ENCODE measurements at regions not wholly inside any gene's neighbourhood (a gene's known extent, or its start where the extent isn't known, plus 50 kb on each side); places are given as distances from the start of the nearest gene placed in this dataset.

DNA sequence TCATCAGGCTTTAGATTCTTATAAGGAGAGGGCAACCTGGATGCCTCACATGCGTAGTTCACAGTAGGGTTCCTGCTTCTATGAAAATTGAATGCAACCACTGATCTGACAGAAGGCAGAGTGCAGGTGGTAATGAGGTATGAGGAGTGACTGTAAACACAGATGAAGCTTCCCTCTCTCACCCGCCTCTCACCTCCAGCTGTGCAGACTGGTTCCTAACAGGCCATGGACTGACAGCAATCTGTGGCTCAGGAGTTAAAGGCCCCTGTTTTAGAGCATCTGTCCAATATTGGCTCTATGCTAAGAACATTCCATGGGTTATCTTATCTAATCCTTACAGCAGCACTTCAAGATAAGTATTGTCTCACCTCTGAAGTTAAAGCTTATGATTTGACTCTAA, 213.5 kb upstream of the NRP1 start:
- no peak for DNase-seq
- intact Hi-C loops (cut with micrococcal nuclease) = no loop called here
- H3K4me3 ChIP-seq = no peak overlapping the region

GRCh38 chr10:33546031-33546430, 211.6 kb upstream of the NRP1 start:
- H3K9me3 ChIP-seq (replicated peaks) = peaks cover 22% of the 10 kb centered on the region
- TF ChIP-seq, protein P1, sequence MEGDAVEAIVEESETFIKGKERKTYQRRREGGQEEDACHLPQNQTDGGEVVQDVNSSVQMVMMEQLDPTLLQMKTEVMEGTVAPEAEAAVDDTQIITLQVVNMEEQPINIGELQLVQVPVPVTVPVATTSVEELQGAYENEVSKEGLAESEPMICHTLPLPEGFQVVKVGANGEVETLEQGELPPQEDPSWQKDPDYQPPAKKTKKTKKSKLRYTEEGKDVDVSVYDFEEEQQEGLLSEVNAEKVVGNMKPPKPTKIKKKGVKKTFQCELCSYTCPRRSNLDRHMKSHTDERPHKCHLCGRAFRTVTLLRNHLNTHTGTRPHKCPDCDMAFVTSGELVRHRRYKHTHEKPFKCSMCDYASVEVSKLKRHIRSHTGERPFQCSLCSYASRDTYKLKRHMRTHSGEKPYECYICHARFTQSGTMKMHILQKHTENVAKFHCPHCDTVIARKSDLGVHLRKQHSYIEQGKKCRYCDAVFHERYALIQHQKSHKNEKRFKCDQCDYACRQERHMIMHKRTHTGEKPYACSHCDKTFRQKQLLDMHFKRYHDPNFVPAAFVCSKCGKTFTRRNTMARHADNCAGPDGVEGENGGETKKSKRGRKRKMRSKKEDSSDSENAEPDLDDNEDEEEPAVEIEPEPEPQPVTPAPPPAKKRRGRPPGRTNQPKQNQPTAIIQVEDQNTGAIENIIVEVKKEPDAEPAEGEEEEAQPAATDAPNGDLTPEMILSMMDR (IDR thresholded peaks at IDR 0.05; ENCODE audit: borderline replicate concordance) = no peak
- no peak for DNase-seq
- no peaks in the 10 kb centered on the region for H3K36me3 ChIP-seq
- no peaks in the 10 kb centered on the region for H3K4me1 ChIP-seq
- no peak overlapping the region for H3K27ac ChIP-seq (replicated peaks)
- intact Hi-C loops (cut with micrococcal nuclease) = no loop called here
- no peak overlapping the region for H3K4me3 ChIP-seq
- H3K27me3 ChIP-seq (ENCODE audit: low read depth) = no peaks in the 10 kb centered on the region

More for the DNA sequence above, 213.5 kb upstream of the NRP1 start:
- Histone ChIP-seq H3K36me3 (no peaks in the 10 kb centered on the region), H3K4me1 (no peaks in the 10 kb centered on the region), H3K27ac (replicated peaks) (no peak overlapping the region), H3K9me3 (replicated peaks) (peaks cover 15% of the 10 kb centered on the region), H3K27me3 (ENCODE audit: low read depth) (no peaks in the 10 kb centered on the region)
- TF ChIP-seq, protein P1 (IDR thresholded peaks at IDR 0.05; ENCODE audit: borderline replicate concordance) = no peak

DNA sequence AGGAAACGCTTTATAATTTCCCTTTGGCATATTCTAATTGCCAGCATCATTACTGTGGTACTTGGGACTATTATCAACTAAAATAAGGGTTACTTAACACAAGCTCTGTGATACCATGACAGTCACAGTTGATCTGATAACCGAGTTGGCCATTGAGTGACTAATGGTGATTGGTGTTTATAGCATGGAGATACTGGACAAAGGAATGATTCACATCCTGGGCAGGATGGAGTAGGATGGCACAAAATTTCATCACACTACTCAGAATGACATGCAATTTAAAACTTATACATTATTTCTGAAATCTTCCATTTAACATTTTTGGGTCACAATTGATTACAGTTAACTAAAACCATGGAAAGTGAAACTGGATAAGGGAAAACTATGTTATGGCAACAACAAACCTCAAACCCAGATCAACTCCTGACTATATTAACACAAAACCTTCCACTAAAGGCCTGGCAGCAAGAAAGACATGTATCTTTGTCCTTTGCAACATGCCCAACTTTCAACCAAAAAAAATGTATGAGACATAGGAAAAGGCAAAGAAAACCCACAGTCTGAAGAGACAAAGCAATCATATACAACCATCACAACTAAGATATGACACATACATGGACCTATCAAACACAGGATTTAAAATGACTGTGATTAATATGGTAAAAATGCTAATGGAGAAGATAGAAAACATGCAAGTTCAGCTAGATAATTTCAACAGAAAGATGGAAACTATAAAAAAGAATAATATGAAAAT, 208.5 kb upstream of the NRP1 start:
- Histone ChIP-seq H3K27me3 (ENCODE audit: low read depth) (no peaks in the 10 kb centered on the region), H3K9me3 (replicated peaks) (peaks cover 22% of the 10 kb centered on the region), H3K36me3 (no peaks in the 10 kb centered on the region), H3K27ac (replicated peaks) (no peak overlapping the region), H3K4me3 (no peak overlapping the region), H3K4me1 (no peaks in the 10 kb centered on the region)
- DNase-seq = no peak
- TF ChIP-seq, protein P1 (IDR thresholded peaks at IDR 0.05; ENCODE audit: borderline replicate concordance) = no peak
- intact Hi-C loops (cut with micrococcal nuclease) = no loop called here

- Histone ChIP-seq H3K4me3 (no peak overlapping the region), H3K4me1 (no peaks in the 10 kb centered on the region), H3K36me3 (no peaks in the 10 kb centered on the region), H3K9me3 (replicated peaks) (peaks cover 18% of the 10 kb centered on the region), H3K27ac (replicated peaks) (no peak overlapping the region), H3K27me3 (ENCODE audit: low read depth) (no peaks in the 10 kb centered on the region)
- intact Hi-C loops (cut with micrococcal nuclease) = no loop called here
- TF ChIP-seq, protein P1 (IDR thresholded peaks at IDR 0.05; ENCODE audit: borderline replicate concordance) = no peak
- no peak for DNase-seq
Measured at GRCh38 chr10:33539116-33539515, 204.6 kb upstream of the NRP1 start.

GRCh38 chr10:33537066-33537465, 202.6 kb upstream of the NRP1 start:
- H3K4me3 ChIP-seq = no peak overlapping the region
- TF ChIP-seq, protein P1 (IDR thresholded peaks at IDR 0.05; ENCODE audit: borderline replicate concordance) = no peak
- intact Hi-C loops (cut with micrococcal nuclease) = no loop called here
- H3K36me3 ChIP-seq = no peaks in the 10 kb centered on the region
- no peaks in the 10 kb centered on the region for H3K4me1 ChIP-seq
- H3K9me3 ChIP-seq (replicated peaks) = no peaks in the 10 kb centered on the region
- no peaks in the 10 kb centered on the region for H3K27me3 ChIP-seq (ENCODE audit: low read depth)
- DNase-seq = no peak
- H3K27ac ChIP-seq (replicated peaks) = no peak overlapping the region

Data from left ventricle myocardium inferior (tissue), 1 donor.